ENCODE measurements at regions not wholly inside any gene's neighbourhood (a gene's known extent, or its start where the extent isn't known, plus 50 kb on each side); places are given as distances from the start of the nearest gene placed in this dataset.

GRCh38 chr1:55839626-55840025 lies 624.5 kb upstream of the USP24 start:
- H3K4me2 ChIP-seq (ENCODE audit: low read depth, low read length, poor library complexity, severe bottlenecking): no peak overlapping the region
- no peaks in the 10 kb centered on the region for H3F3A ChIP-seq (ENCODE audit: low read depth)
- H3K9me2 ChIP-seq (replicated peaks; ENCODE audit: low read depth, low read length): no peaks in the 10 kb centered on the region
- no peak overlapping the region for H3K4me3 ChIP-seq (ENCODE audit: low read length, poor library complexity, severe bottlenecking)
- no peaks in the 10 kb centered on the region for H3K9me3 ChIP-seq (ENCODE audit: insufficient read depth, low read depth, low read length)
- H2AFZ ChIP-seq (ENCODE audit: low read length): no peak overlapping the region
- no peaks in the 10 kb centered on the region for H4K20me1 ChIP-seq (ENCODE audit: insufficient read depth, low read length, poor library complexity, severe bottlenecking)
- TF ChIP-seq EZH2phosphoT487 (IDR thresholded peaks at IDR 0.05; ENCODE audit: borderline replicate concordance) (no peak), CTCF (conservative IDR thresholded peaks at IDR 0.05; ENCODE audit: low read length) (no peak)
- H3K36me3 ChIP-seq (ENCODE audit: insufficient read depth, low read length): no peaks in the 10 kb centered on the region
- H3K9ac ChIP-seq (ENCODE audit: low read depth, low read length, poor library complexity, severe bottlenecking): no peak overlapping the region
- no peaks in the 10 kb centered on the region for H3K4me1 ChIP-seq (ENCODE audit: insufficient read depth, low read length, poor library complexity, severe bottlenecking)
- H3K79me2 ChIP-seq (ENCODE audit: insufficient read depth, low read length): no peaks in the 10 kb centered on the region
- no peaks in the 10 kb centered on the region for H3K27me3 ChIP-seq (ENCODE audit: insufficient read depth, low read length, poor library complexity, severe bottlenecking)

- no peak overlapping the region for H3K4me3 ChIP-seq (ENCODE audit: low read length, poor library complexity, severe bottlenecking)
- no peak overlapping the region for H2AFZ ChIP-seq (ENCODE audit: low read length)
- no peaks in the 10 kb centered on the region for H3K9me2 ChIP-seq (replicated peaks; ENCODE audit: low read depth, low read length)
- no peaks in the 10 kb centered on the region for H3K4me1 ChIP-seq (ENCODE audit: insufficient read depth, low read length, poor library complexity, severe bottlenecking)
- no peaks in the 10 kb centered on the region for H3K27me3 ChIP-seq (ENCODE audit: insufficient read depth, low read length, poor library complexity, severe bottlenecking)
- H3K36me3 ChIP-seq (ENCODE audit: insufficient read depth, low read length): no peaks in the 10 kb centered on the region
- H3K4me2 ChIP-seq (ENCODE audit: low read depth, low read length, poor library complexity, severe bottlenecking): no peak overlapping the region
- H3K79me2 ChIP-seq (ENCODE audit: insufficient read depth, low read length): no peaks in the 10 kb centered on the region
- no peak overlapping the region for H3K9ac ChIP-seq (ENCODE audit: low read depth, low read length, poor library complexity, severe bottlenecking)
- no peaks in the 10 kb centered on the region for H3F3A ChIP-seq (ENCODE audit: low read depth)
- no peaks in the 10 kb centered on the region for H4K20me1 ChIP-seq (ENCODE audit: insufficient read depth, low read length, poor library complexity, severe bottlenecking)
- no peak for TF ChIP-seq CTCF (conservative IDR thresholded peaks at IDR 0.05; ENCODE audit: low read length)
- no peak for TF ChIP-seq EZH2phosphoT487 (IDR thresholded peaks at IDR 0.05; ENCODE audit: borderline replicate concordance)
- no peaks in the 10 kb centered on the region for H3K9me3 ChIP-seq (ENCODE audit: insufficient read depth, low read depth, low read length)
Measured at GRCh38 chr1:55839221-55839620, 624.1 kb upstream of the USP24 start.

GRCh38 chr1:55836086-55836485 lies 620.9 kb upstream of the USP24 start:
- Histone ChIP-seq H3K9ac (ENCODE audit: low read depth, low read length, poor library complexity, severe bottlenecking) (no peak overlapping the region), H4K20me1 (ENCODE audit: insufficient read depth, low read length, poor library complexity, severe bottlenecking) (no peaks in the 10 kb centered on the region), H2AFZ (ENCODE audit: low read length) (no peak overlapping the region), H3K4me2 (ENCODE audit: low read depth, low read length, poor library complexity, severe bottlenecking) (no peak overlapping the region), H3K9me2 (replicated peaks; ENCODE audit: low read depth, low read length) (no peaks in the 10 kb centered on the region; the same call in 1 of the 2 replicates), H3K36me3 (ENCODE audit: insufficient read depth, low read length) (no peaks in the 10 kb centered on the region), H3K9me3 (ENCODE audit: insufficient read depth, low read depth, low read length) (no peaks in the 10 kb centered on the region), H3K79me2 (ENCODE audit: insufficient read depth, low read length) (no peaks in the 10 kb centered on the region), H3F3A (ENCODE audit: low read depth) (no peaks in the 10 kb centered on the region), H3K4me1 (ENCODE audit: insufficient read depth, low read length, poor library complexity, severe bottlenecking) (no peaks in the 10 kb centered on the region), H3K27me3 (ENCODE audit: insufficient read depth, low read length, poor library complexity, severe bottlenecking) (no peaks in the 10 kb centered on the region), H3K4me3 (ENCODE audit: low read length, poor library complexity, severe bottlenecking) (no peak overlapping the region)
- TF ChIP-seq EZH2phosphoT487 (IDR thresholded peaks at IDR 0.05; ENCODE audit: borderline replicate concordance) (no peak), CTCF (conservative IDR thresholded peaks at IDR 0.05; ENCODE audit: low read length) (no peak)

Measured in Loucy (cell line).